HCT116 (cell line): ENCODE measurements at regions not wholly inside any gene's neighbourhood (a gene's known extent, or its start where the extent isn't known, plus 50 kb on each side); places are given as distances from the start of the nearest gene placed in this dataset.

Source experiments
- ATAC-seq: fragments of 200-7000 bp; cut with Tn5 transposase; 2 replicates; pipeline ENCODE4 v1.9.1; 2020; ENCODE audit warnings: mild to moderate bottlenecking, moderate library complexity
- BruUV-seq: library from RNA; stranded (reverse); fragments of 400-500 nt; replicated peaks from 2 replicates; lab custom pipeline; 2021; lab: Mats Ljungman, UMichigan
- CTCF ChIA-PET: fragments of 300-600 bp; sonication (Branson Sonifier 250); formaldehyde crosslinking; loops from one replicate; lab custom pipeline; 2021; ENCODE audit warnings: antibody characterized with exemption; lab: Charles Lee
- POLR2A ChIA-PET: fragments of 300-600, 350-600 bp; sonication (Branson Sonifier 250); formaldehyde crosslinking; loops from one replicate; lab custom pipeline; 2021; ENCODE audit warnings: antibody characterized with exemption; lab: Charles Lee
- RAD21 ChIA-PET, 2 experiments: fragments of 300-600 bp; sonication (Branson Sonifier 250); formaldehyde crosslinking; loops; one replicate each; lab custom pipeline; 2023; ENCODE audit warnings: low total read pairs in 2 of 2; ENCODE audit not compliant: uncharacterized antibody in 2 of 2, unreplicated experiment in 2 of 2, low non-redundant PET in 1 of 2; lab: Charles Lee
- DNase-seq: peaks from one replicate; pipeline ENCODE4 v3.0.0-alpha.2; 2010; ENCODE audit warnings: low read depth, low spot score
- H2AFZ ChIP-seq: fragments of 200-600 bp; shearing (Covaris generic), sonication (generic); 2 replicates; pipeline ENCODE4 v1.6.1; 2017; ENCODE audit warnings: low read depth, mixed run types, mixed read lengths, antibody characterized with exemption, low read length; ENCODE audit not compliant: poor library complexity, severe bottlenecking
- H3K27ac ChIP-seq: 2 replicates; pipeline ENCODE4 v1.5.1; 2012; ENCODE audit warnings: low read depth, low read length
- H3K27me3 ChIP-seq: fragments of 200-600 bp; sonication (generic); 2 replicates; pipeline ENCODE4 v1.6.1; 2016; ENCODE audit warnings: mixed run types, low read length, mixed read lengths; ENCODE audit not compliant: insufficient read depth
- H3K36me3 ChIP-seq, 2 experiments: fragments of 200-500 bp in 1 of 2; fragments of 200-600 bp in 1 of 2; sonication (Bioruptor generic) in 1 of 2; sonication (generic) in 1 of 2; 2 replicates each; pipeline versions ENCODE4 v1.5.1 to v1.6.1; 2014 to 2016; ENCODE audit warnings: low read length in 2 of 2, inconsistent platforms in 1 of 2, mixed read lengths in 1 of 2, mixed run types in 1 of 2; ENCODE audit not compliant: insufficient read depth in 2 of 2, control insufficient read depth in 1 of 2
- H3K4me1 ChIP-seq, 2 experiments: fragments of 200-600 bp in 1 of 2; sonication (generic) in 1 of 2; 2 replicates each; pipeline versions ENCODE4 v1.5.1 to v1.6.1; 2012 to 2017; ENCODE audit warnings: low read length in 2 of 2, inconsistent platforms in 1 of 2, mild to moderate bottlenecking in 1 of 2, mixed read lengths in 1 of 2, mixed run types in 1 of 2, moderate library complexity in 1 of 2; ENCODE audit not compliant: insufficient read depth in 2 of 2, control insufficient read depth in 1 of 2
- H3K4me2 ChIP-seq: fragments of 200-600 bp; sonication (generic); 2 replicates; pipeline ENCODE4 v1.6.1; 2017; ENCODE audit warnings: mixed run types, low read length, mixed read lengths
- H3K4me3 ChIP-seq, 2 experiments: fragments of 200-600 bp in 1 of 2; sonication (generic) in 1 of 2; replicated peaks in 1 of 2; 2 replicates each; pipeline ENCODE4 v1.5.1; 2011 to 2016; ENCODE audit warnings: low read length in 2 of 2, control low read depth in 1 of 2, low read depth in 1 of 2, mild to moderate bottlenecking in 1 of 2, mixed read lengths in 1 of 2, mixed run types in 1 of 2
- H3K79me2 ChIP-seq: fragments of 200-600 bp; sonication (generic); 2 replicates; pipeline ENCODE4 v1.6.1; 2017; ENCODE audit warnings: mild to moderate bottlenecking, mixed run types, low read length, moderate library complexity, mixed read lengths; ENCODE audit not compliant: insufficient read depth
- H3K9ac ChIP-seq: fragments of 200-600 bp; sonication (generic); 2 replicates; pipeline ENCODE4 v1.6.1; 2016; ENCODE audit warnings: low read length, mixed read lengths
- H3K9me2 ChIP-seq: fragments of 200-600 bp; sonication (generic), shearing (Covaris generic); 2 replicates; pipeline ENCODE4 v1.6.1; 2017; ENCODE audit warnings: mixed run types, mild to moderate bottlenecking, moderate library complexity; ENCODE audit not compliant: insufficient read depth
- H3K9me3 ChIP-seq, 2 experiments: fragments of 200-500 bp in 1 of 2; fragments of 200-600 bp in 1 of 2; sonication (Bioruptor generic) in 1 of 2; sonication (generic) in 1 of 2; 2 replicates each; pipeline ENCODE4 v1.6.1; 2014 to 2017; ENCODE audit warnings: low read length in 2 of 2, mixed read lengths in 2 of 2, inconsistent platforms in 1 of 2, low read depth in 1 of 2, mild to moderate bottlenecking in 1 of 2, mixed run types in 1 of 2, moderate library complexity in 1 of 2; ENCODE audit not compliant: control insufficient read depth in 1 of 2, insufficient read depth in 1 of 2
- H4K20me1 ChIP-seq: fragments of 200-600 bp; sonication (generic), shearing (Covaris generic); 2 replicates; pipeline ENCODE4 v1.6.1; 2017; ENCODE audit warnings: mixed run types, mild to moderate bottlenecking, moderate library complexity; ENCODE audit not compliant: insufficient read depth
- ATF3 ChIP-seq: IDR thresholded peaks from 2 replicates; pipeline ENCODE4 v1.6.1; 2012
- CBX3 ChIP-seq: IDR thresholded peaks from 2 replicates; pipeline ENCODE4 v1.6.1; 2012; ENCODE audit warnings: low read depth
- EGR1 ChIP-seq: IDR thresholded peaks from 2 replicates; pipeline ENCODE4 v1.6.1; 2012; ENCODE audit warnings: low read depth
- ELF1 ChIP-seq: IDR thresholded peaks from 2 replicates; pipeline ENCODE4 v1.6.1; 2012; ENCODE audit warnings: low read depth, borderline replicate concordance
- EZH2 ChIP-seq: fragments of 200-600 bp; sonication (generic); IDR thresholded peaks from 2 replicates; pipeline ENCODE4 v1.6.1; 2017; ENCODE audit warnings: antibody characterized with exemption, mixed run types
- EZH2phosphoT487 ChIP-seq: fragments of 200-600 bp; IDR thresholded peaks from 2 replicates; pipeline ENCODE4 v1.6.1; 2018; ENCODE audit warnings: antibody characterized with exemption, borderline replicate concordance
- FOSL1 ChIP-seq: IDR thresholded peaks from 2 replicates; pipeline ENCODE4 v1.6.1; 2012; ENCODE audit warnings: low read depth
- JUND ChIP-seq: IDR thresholded peaks from 2 replicates; pipeline ENCODE4 v1.6.1; 2012
- POLR2A ChIP-seq: IDR thresholded peaks from 2 replicates; pipeline ENCODE4 v1.7.0; 2011; ENCODE audit warnings: borderline replicate concordance; ENCODE audit not compliant: insufficient read depth, insufficient read length; ENCODE audit errors: extremely low read depth
- POLR2AphosphoS5 ChIP-seq: IDR thresholded peaks from 2 replicates; pipeline ENCODE4 v1.6.1; 2011; ENCODE audit warnings: mild to moderate bottlenecking, low read depth, low read length, moderate library complexity
- RAD21 ChIP-seq: IDR thresholded peaks from 2 replicates; pipeline ENCODE4 v1.6.1; 2012; ENCODE audit warnings: low read depth, mild to moderate bottlenecking
- REST ChIP-seq: IDR thresholded peaks from 2 replicates; pipeline ENCODE4 v1.6.1; 2012; ENCODE audit warnings: low read depth
- SIN3A ChIP-seq: IDR thresholded peaks from 2 replicates; pipeline ENCODE4 v1.6.1; 2012; ENCODE audit warnings: low read depth
- SP1 ChIP-seq: IDR thresholded peaks from 2 replicates; pipeline ENCODE4 v1.6.1; 2012; ENCODE audit warnings: low read depth
- SRF ChIP-seq: IDR thresholded peaks from 2 replicates; pipeline ENCODE4 v1.6.1; 2012; ENCODE audit warnings: low read depth
- YY1 ChIP-seq: IDR thresholded peaks from 2 replicates; pipeline ENCODE4 v1.6.1; 2011; ENCODE audit warnings: low read length, low read depth, moderate library complexity, mild to moderate bottlenecking; ENCODE audit not compliant: insufficient replicate concordance; ENCODE audit errors: extremely low read depth
- ZBTB33 ChIP-seq: IDR thresholded peaks from 2 replicates; pipeline ENCODE4 v1.6.1; 2011; ENCODE audit warnings: mild to moderate bottlenecking, low read length, moderate library complexity; ENCODE audit not compliant: insufficient replicate concordance; ENCODE audit errors: extremely low read depth
- intact Hi-C: fragments of 100-400 bp; cut with micrococcal nuclease; formaldehyde crosslinking; loops from 2 replicates; pipeline ENCODE4 v1.10.0; 2022

GRCh38 chr9:19701991-19702390 is 86.8 kb downstream of the SLC24A2 start:
- no peaks in the 10 kb centered on the region for H4K20me1 ChIP-seq
- TF ChIP-seq SP1 (no peak), SRF (no peak), CBX3 (no peak), JUND (no peak), EZH2 (no peak), SIN3A (no peak), RAD21 (no peak), ZBTB33 (no peak), YY1 (no peak)
- intact Hi-C loops: no loop called here
- ChIA-PET CTCF (no interaction called here), POLR2A (no interaction called here), RAD21 (no interaction called here)
- no peaks in the 10 kb centered on the region for H3K79me2 ChIP-seq
- H3K27ac ChIP-seq: no peak overlapping the region
- H3K9me3 ChIP-seq: no peaks in the 10 kb centered on the region
- no peaks in the 10 kb centered on the region for H3K36me3 ChIP-seq
- no peaks in the 10 kb centered on the region for H3K4me1 ChIP-seq
- DNase-seq (no peak), ATAC-seq (no peak)
- H3K4me3 ChIP-seq: no peak overlapping the region
- H3K9me2 ChIP-seq: no peaks in the 10 kb centered on the region
- no peak overlapping the region for H2AFZ ChIP-seq
- no TSS peak for BruUV-seq
- H3K9ac ChIP-seq: no peak overlapping the region
- 0 out of 2 replicates have a peak, but pooled peaks cover 3% of the 10 kb centered on the region for H3K27me3 ChIP-seq
- no peak overlapping the region for H3K4me2 ChIP-seq

GRCh38 chr9:19701274-19701673 is 87.6 kb downstream of the SLC24A2 start:
- RAD21 ChIA-PET: no interaction called here
- Histone ChIP-seq H3K9ac (no peak overlapping the region), H3K9me2 (no peaks in the 10 kb centered on the region), H3K4me3 (no peak overlapping the region), H3K27me3 (0 out of 2 replicates have a peak, but pooled peaks cover 3% of the 10 kb centered on the region), H3K9me3 (no peaks in the 10 kb centered on the region), H3K79me2 (no peaks in the 10 kb centered on the region), H3K4me2 (no peak overlapping the region), H3K4me1 (no peaks in the 10 kb centered on the region), H3K27ac (no peak overlapping the region), H2AFZ (no peak overlapping the region), H4K20me1 (no peaks in the 10 kb centered on the region), H3K36me3 (no peaks in the 10 kb centered on the region)
- no peak for DNase-seq
- TF ChIP-seq REST (no peak), SRF (no peak), ATF3 (no peak), EZH2phosphoT487 (no peak), EGR1 (no peak), FOSL1 (no peak), ELF1 (no peak), POLR2A (no peak), POLR2AphosphoS5 (no peak), YY1 (no peak), SIN3A (no peak)
- no TSS peak for BruUV-seq
- CTCF ChIA-PET: no interaction called here
- ATAC-seq: no peak
- POLR2A ChIA-PET: no interaction called here
- intact Hi-C loops: no loop called here
